NCI-H2171 (cell line): ENCODE measurements at regions not wholly inside any gene's neighbourhood (a gene's known extent, or its start where the extent isn't known, plus 50 kb on each side); places are given as distances from the start of the nearest gene placed in this dataset.
"Not testable (repeated sequence)": the region's sequence is repeated elsewhere in the genome, so short reads cannot be mapped to it uniquely, and the experiment has no call there.

Experiments used
- DNase-seq: peaks from one replicate; lab custom pipeline; 2025; lab: John Stamatoyannopoulos, UW

GRCh38 chr18:43341014-43341413, 63.7 kb upstream of the SYT4 start:
- no peak for DNase-seq

DNA sequence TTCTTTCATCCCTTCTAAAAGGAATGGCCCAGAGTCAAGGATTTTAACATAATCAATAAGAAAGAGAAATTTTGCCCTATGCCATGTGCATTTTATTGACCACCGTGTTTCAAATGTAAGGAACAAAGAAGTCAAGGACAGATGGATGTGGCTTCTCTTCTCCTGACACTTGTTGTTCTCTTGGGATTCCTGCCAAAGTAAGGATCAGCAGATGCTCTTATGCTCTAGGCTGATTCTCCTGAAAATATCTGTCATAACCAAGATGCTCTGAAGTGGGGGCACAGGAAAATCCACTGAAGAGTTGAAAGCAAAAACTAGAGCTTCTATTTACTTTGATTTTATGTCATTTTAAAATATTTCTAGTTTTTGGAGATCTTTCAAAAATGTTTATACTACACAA, 72.9 kb upstream of the SYT4 start:
- DNase-seq = peak; percentile 58

DNA sequence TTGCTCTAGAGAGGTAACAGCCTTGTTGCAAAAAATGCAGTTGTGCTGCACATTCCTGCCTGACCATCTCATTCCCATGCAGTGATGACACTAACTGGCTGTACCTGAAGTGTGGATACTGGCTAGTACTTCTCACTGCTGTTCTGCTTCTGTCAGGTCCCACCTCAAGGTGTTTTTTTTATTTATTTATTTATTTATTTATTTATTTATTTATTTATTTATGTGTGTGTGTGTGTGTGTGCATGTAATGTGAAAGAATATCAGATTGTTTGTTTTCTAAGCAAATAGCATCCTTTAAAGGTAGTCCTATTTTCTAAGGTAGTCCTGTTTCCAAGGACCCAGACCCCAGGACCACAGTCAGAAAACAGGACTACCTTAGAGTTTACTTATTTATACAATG, 87.2 kb upstream of the SYT4 start:
- DNase-seq = no peak

DNA sequence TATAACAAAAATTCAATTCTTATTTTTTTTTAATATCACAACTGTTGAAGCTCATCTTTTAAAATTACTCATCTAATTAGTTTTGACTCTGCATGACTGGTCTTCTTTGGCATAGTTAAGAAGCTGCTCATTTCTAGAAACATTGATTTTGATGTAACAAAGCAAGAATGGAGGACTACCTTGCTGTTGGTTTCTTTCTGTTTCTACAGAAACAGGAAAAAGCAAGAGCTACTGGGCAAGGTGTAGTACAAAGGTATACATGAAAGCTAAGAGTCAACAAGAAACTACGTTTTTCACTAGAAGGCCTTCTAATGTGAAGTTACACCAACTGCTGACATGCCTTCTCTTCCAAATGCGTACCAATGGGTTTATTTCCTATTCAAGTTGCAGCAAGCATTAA, 90.6 kb upstream of the SYT4 start:
- no peak for DNase-seq

DNA sequence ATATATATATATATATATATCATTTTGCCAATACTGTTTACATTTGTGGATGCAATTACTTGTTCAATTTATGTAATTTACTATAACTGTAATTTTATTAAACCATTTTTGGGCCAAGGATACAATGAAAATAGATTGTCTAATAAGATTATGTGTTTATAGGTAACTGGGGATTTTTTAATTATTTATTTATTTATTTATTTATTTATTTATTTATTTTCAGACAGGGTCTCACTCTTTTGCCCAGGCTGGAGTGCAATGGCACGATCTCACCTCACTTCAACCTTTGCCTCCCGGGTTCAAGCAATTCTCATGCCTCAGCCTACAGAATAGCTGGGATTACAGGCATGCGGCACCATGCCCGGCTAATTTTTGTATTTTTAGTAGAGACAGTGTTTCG, 92.0 kb upstream of the SYT4 start:
- not testable (repeated sequence) for DNase-seq

GRCh38 chr18:43372773-43373172, 95.5 kb upstream of the SYT4 start:
- no peak for DNase-seq

- no peak for DNase-seq
Measured at GRCh38 chr18:43380104-43380672, 102.9 kb upstream of the SYT4 start.

GRCh38 chr18:43382641-43383403, 105.5 kb upstream of the SYT4 start:
- peak; percentile 37 for DNase-seq

- no peak for DNase-seq
Measured at GRCh38 chr18:43389163-43389562, 111.9 kb upstream of the SYT4 start.

GRCh38 chr18:43392168-43392567, 114.9 kb upstream of the SYT4 start:
- no peak for DNase-seq

GRCh38 chr18:43393174-43393573, 115.9 kb upstream of the SYT4 start:
- peak; percentile 13 for DNase-seq

GRCh38 chr18:43396266-43396665, 119.0 kb upstream of the SYT4 start:
- DNase-seq = peak; percentile 16

DNA sequence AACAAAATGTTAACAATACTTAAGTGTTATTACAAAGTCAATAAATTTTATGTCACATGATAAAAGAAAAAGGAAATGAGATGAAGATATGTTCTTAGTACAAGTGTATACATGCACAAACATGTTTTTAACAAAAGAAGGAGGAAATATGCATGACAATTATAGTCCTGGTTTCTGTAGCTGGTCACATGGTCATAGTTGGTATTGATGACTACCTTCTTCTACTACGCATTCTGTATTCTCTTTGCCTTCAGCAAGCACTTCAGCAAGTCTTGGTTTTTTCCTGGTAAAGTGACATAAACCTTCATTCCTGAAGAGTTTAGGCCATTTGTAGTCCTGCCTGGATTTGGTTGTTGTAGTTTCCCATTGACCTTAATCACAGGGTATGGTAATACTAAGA, 121.3 kb upstream of the SYT4 start:
- no peak for DNase-seq

- no peak for DNase-seq
Measured at GRCh38 chr18:43405097-43405496, 127.8 kb upstream of the SYT4 start.

DNA sequence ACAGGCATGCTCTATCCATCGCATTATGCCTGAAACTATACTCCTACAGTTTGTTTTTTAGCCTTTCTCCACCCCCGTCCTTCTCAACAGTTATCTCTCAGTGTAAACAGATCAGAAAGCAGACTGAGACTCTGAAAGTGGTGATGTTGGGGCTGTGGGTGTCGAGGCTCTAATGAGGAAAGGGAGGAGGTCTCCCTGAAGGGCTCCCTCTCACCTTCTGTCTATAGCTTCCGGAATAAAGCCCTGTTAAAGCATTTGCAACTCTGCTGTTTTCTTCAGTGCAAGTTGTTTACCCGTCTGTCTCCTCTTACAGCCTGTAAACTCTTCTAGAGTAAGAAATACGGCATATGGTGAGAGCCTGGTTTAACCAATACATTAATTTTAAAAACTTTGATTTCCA, 136.7 kb upstream of the SYT4 start:
- no peak for DNase-seq

DNA sequence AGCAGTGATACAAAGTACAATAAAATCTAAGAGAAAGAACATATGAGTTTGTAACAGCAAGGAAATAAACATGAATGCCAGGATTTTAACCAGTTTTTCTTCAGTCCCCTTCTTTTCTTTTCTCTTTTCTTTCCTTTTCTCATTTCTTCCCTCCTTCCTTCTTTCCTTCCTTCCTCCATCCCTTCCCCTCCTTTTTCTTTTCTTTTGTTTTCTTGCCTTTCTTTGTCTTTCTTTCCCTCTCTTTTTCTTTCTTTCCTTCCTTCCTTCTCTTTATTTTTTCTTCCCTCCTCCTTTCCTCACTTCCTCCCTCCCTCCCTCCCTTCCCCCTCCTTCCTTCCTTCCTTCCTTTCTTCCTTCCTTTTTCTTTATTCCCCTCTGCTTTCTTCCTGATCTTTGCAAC, 142.8 kb upstream of the SYT4 start:
- no peak for DNase-seq

DNA sequence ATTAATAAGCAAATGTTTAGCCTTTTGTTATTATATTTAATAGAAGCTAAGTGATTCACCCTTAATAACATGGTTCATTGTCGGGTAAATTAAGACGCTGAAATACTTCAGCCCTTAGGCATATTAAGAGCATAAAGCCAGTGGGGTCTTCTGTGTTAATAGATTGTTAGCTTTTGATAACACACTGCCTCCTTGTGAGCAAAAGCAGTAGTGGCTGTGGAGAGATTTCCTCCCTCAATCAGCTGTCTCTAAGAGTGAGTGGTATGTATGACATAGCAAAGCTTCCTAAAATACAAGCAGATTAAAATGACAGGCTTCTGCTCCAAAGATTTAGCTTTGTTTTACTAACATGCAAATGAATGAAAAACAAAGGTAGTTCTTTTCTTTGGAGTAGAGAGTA, 143.7 kb upstream of the SYT4 start:
- no peak for DNase-seq

- DNase-seq = peak; percentile 5
Measured at GRCh38 chr18:43422518-43422917, 145.2 kb upstream of the SYT4 start.

- no peak for DNase-seq
Measured at GRCh38 chr18:43435851-43436250, 158.6 kb upstream of the SYT4 start.

GRCh38 chr18:43442131-43442530, 164.8 kb upstream of the SYT4 start:
- DNase-seq = peak; percentile 65

GRCh38 chr18:43442571-43442970, 165.3 kb upstream of the SYT4 start:
- peak; percentile 80 for DNase-seq

GRCh38 chr18:43465483-43465882, 188.2 kb upstream of the SYT4 start:
- no peak for DNase-seq

DNA sequence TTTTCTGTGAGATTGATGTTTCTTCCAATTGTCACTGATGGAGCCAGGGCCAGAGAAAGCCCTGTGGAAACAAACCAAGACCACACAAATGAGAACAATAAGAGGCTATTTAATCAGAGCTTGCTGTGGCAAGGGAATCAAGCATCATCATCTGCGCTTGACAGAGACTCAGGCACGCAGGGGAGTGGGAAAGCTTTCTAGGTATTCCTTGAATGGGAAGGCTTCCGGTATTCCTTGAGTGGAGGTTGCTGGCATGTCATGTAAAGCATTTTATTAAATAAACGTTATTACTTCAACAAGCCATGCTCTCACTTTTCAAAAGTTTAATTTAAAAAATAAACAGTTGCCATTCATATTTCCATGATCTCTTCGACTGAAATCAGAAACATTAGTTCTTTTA, 194.6 kb upstream of the SYT4 start:
- no peak for DNase-seq

- no peak for DNase-seq
Measured at GRCh38 chr18:43481069-43481468, 203.8 kb upstream of the SYT4 start.
